ENCODE measurements at regions not wholly inside any gene's neighbourhood (a gene's known extent, or its start where the extent isn't known, plus 50 kb on each side); places are given as distances from the start of the nearest gene placed in this dataset.

- Histone ChIP-seq H3K4me3 (ENCODE audit: control extremely low read depth in 1 of 5, extremely low read depth in 1 of 5, insufficient read depth in 1 of 5, low read depth in 2 of 5, low read length in 4 of 5) (no peak overlapping the region), H3K9ac (ENCODE audit: low read length) (no peak overlapping the region), H3K27me3 (replicated peaks in 1 of 4; ENCODE audit: control extremely low read depth in 1 of 4, control insufficient read depth in 3 of 4, insufficient read depth in 4 of 4, low read length in 3 of 4) (peaks cover 0 to 3% (median 0%) of the 10 kb centered on the region in 4 experiments), H3K27ac (ENCODE audit: low read length in 2 of 2) (no peak overlapping the region), H2AFZ (ENCODE audit: insufficient read depth, low read depth, low read length, poor library complexity, severe bottlenecking) (no peak overlapping the region), H3K79me2 (ENCODE audit: control insufficient read depth, insufficient read depth, low read length) (no peaks in the 10 kb centered on the region), H3K4me1 (ENCODE audit: control insufficient read depth in 2 of 2, insufficient read depth in 2 of 2, low read length in 2 of 2) (no peaks in the 10 kb centered on the region), H3K9me3 (ENCODE audit: control extremely low read depth in 1 of 3, control insufficient read depth in 2 of 3, insufficient read depth in 1 of 3, low read length in 2 of 3) (peaks cover 0 to 26% (median 5%) of the 10 kb centered on the region in 3 donors), H4K20me1 (ENCODE audit: control insufficient read depth, insufficient read depth, low read length, poor library complexity, severe bottlenecking) (no peaks in the 10 kb centered on the region), H3K36me3 (replicated peaks in 1 of 2; ENCODE audit: control extremely low read depth in 1 of 2, control insufficient read depth in 1 of 2, extremely low read depth in 1 of 2, insufficient read depth in 2 of 2, low read length in 1 of 2) (no peaks in the 10 kb centered on the region), H3K4me2 (replicated peaks; ENCODE audit: low read depth, low read length, poor library complexity, severe bottlenecking) (no peak overlapping the region)
- Mint-ChIP-seq H3K9me3 (ENCODE audit: insufficient read depth) (peaks cover 3% of the 10 kb centered on the region), H3K4me1 (no peaks in the 10 kb centered on the region), H3K27ac (no peak overlapping the region), H3K27me3 (peaks cover 3% of the 10 kb centered on the region), H3K4me3 (no peak overlapping the region)
- ChIA-PET CTCF (no interaction called here), POLR2A (no interaction called here)
- ATAC-seq (ENCODE audit: low read depth) (no peak), DNase-seq (no peak)
- intact Hi-C loops (cut with micrococcal nuclease): no loop called here
- 84% methylated on average over 8 of the region's 8 CpGs for WGBS (ENCODE audit: insufficient coverage)
- TF ChIP-seq EZH2 (IDR thresholded peaks at IDR 0.05; ENCODE audit: borderline replicate concordance, insufficient read depth, low read depth, low read length, poor library complexity, severe bottlenecking) (no peak), CTCF (IDR thresholded peaks at IDR 0.05) (no peak)
Measured at GRCh38 chr9:93897075-93897970, 57.8 kb downstream of the BARX1 start.

DNA sequence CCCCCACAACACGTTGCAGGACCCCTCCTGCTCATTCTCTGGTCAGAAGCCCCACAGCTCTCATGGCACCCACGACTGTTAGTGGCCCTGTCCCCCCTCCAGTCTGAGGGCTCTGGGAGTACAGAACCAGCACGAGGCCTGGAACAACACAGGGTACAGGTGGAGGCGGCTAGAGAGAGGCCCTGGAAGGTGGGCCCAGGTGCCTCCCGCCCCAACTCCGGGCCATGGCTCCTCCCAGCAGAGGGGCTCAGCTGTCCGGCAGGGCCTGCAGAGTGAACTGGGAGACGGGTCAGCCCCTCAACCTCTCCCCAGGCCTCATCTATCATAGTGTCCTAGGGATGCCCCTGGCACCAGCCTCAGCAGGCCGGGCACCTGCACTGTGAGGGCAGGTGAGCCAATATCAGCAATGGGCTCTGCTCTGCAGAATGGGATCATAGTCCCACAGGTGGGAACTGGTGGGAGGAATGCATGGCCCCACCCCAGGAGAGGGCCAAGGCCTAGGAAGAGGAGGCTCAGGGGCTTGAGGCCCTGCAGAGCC is 58.6 kb downstream of the BARX1 start:
- TF ChIP-seq CTCF (IDR thresholded peaks at IDR 0.05) (no peak), EZH2 (IDR thresholded peaks at IDR 0.05; ENCODE audit: borderline replicate concordance, insufficient read depth, low read depth, low read length, poor library complexity, severe bottlenecking) (no peak)
- no peaks in the 10 kb centered on the region for H3K36me3 ChIP-seq (replicated peaks in 1 of 2; ENCODE audit: control extremely low read depth in 1 of 2, control insufficient read depth in 1 of 2, extremely low read depth in 1 of 2, insufficient read depth in 2 of 2, low read length in 1 of 2)
- no peak overlapping the region for H3K4me3 Mint-ChIP-seq
- intact Hi-C loops (cut with micrococcal nuclease): no loop called here
- WGBS (ENCODE audit: insufficient coverage): 81% methylated on average over 9 of the region's 9 CpGs
- H3K9me3 Mint-ChIP-seq (ENCODE audit: insufficient read depth): peaks cover 3% of the 10 kb centered on the region
- CTCF ChIA-PET: no interaction called here
- POLR2A ChIA-PET: no interaction called here
- H2AFZ ChIP-seq (ENCODE audit: insufficient read depth, low read depth, low read length, poor library complexity, severe bottlenecking): no peak overlapping the region
- DNase-seq (no peak), ATAC-seq (ENCODE audit: low read depth) (no peak)
- H3K4me3 ChIP-seq (ENCODE audit: control extremely low read depth in 1 of 5, extremely low read depth in 1 of 5, insufficient read depth in 1 of 5, low read depth in 2 of 5, low read length in 4 of 5): no peak overlapping the region
- H4K20me1 ChIP-seq (ENCODE audit: control insufficient read depth, insufficient read depth, low read length, poor library complexity, severe bottlenecking): no peaks in the 10 kb centered on the region
- H3K27me3 Mint-ChIP-seq: peaks cover 3% of the 10 kb centered on the region
- peaks cover 0 to 3% (median 0%) of the 10 kb centered on the region in 4 experiments for H3K27me3 ChIP-seq (replicated peaks in 1 of 4; ENCODE audit: control extremely low read depth in 1 of 4, control insufficient read depth in 3 of 4, insufficient read depth in 4 of 4, low read length in 3 of 4)
- H3K4me1 ChIP-seq (ENCODE audit: control insufficient read depth in 2 of 2, insufficient read depth in 2 of 2, low read length in 2 of 2): no peaks in the 10 kb centered on the region
- no peak overlapping the region for H3K4me2 ChIP-seq (replicated peaks; ENCODE audit: low read depth, low read length, poor library complexity, severe bottlenecking)
- peaks cover 0 to 33% (median 5%) of the 10 kb centered on the region in 3 donors for H3K9me3 ChIP-seq (ENCODE audit: control extremely low read depth in 1 of 3, control insufficient read depth in 2 of 3, insufficient read depth in 1 of 3, low read length in 2 of 3)
- no peak overlapping the region for H3K27ac Mint-ChIP-seq
- no peaks in the 10 kb centered on the region for H3K4me1 Mint-ChIP-seq
- H3K79me2 ChIP-seq (ENCODE audit: control insufficient read depth, insufficient read depth, low read length): no peaks in the 10 kb centered on the region
- no peak overlapping the region for H3K27ac ChIP-seq (ENCODE audit: low read length in 2 of 2)
- no peak overlapping the region for H3K9ac ChIP-seq (ENCODE audit: low read length)

Measured in B cell (primary cell).